ENCODE measurements at regions not wholly inside any gene's neighbourhood (a gene's known extent, or its start where the extent isn't known, plus 50 kb on each side); places are given as distances from the start of the nearest gene placed in this dataset.

GRCh38 chr12:73341559-73342247 is 1069.5 kb downstream of the TRHDE start:
- no peak overlapping the region for H2BK12ac ChIP-seq (ENCODE audit: low read length in 2 of 2)
- no peak overlapping the region for H3K18ac ChIP-seq (ENCODE audit: low read depth in 1 of 2, low read length in 2 of 2)
- H3K27ac ChIP-seq (ENCODE audit: low read length, poor library complexity, severe bottlenecking), result no peak overlapping the region
- no peak overlapping the region for H3K23ac ChIP-seq (ENCODE audit: low read length in 2 of 2)
- no peak overlapping the region for H2BK15ac ChIP-seq (ENCODE audit: low read depth, poor library complexity, severe bottlenecking)
- H3K4me1 ChIP-seq (ENCODE audit: control insufficient read depth, insufficient read depth, low read depth, low read length), result no peaks in the 10 kb centered on the region
- no peak overlapping the region for H3K9ac ChIP-seq (ENCODE audit: low read length)
- H2BK120ac ChIP-seq (ENCODE audit: low read depth, low read length), result no peak overlapping the region
- H2AFZ ChIP-seq (ENCODE audit: low read depth, low read length), result no peak overlapping the region
- 88% methylated on average over 3 of the region's 3 CpGs for WGBS
- no peak overlapping the region for H2AK5ac ChIP-seq (ENCODE audit: low read length, severe bottlenecking)
- H4K8ac ChIP-seq (ENCODE audit: low read length), result no peak overlapping the region
- H3K14ac ChIP-seq (ENCODE audit: low read length in 2 of 2), result no peak overlapping the region
- no peaks in the 10 kb centered on the region for H3K27me3 ChIP-seq (ENCODE audit: control insufficient read depth in 1 of 2, insufficient read depth in 1 of 2, low read length in 2 of 2)
- H4K91ac ChIP-seq (ENCODE audit: low read length), result no peak overlapping the region
- H3K9me3 ChIP-seq (ENCODE audit: control insufficient read depth, low read length), result peaks cover 4% of the 10 kb centered on the region
- H3K4ac ChIP-seq (ENCODE audit: low read depth in 1 of 2, low read length in 2 of 2), result no peak overlapping the region
- no peaks in the 10 kb centered on the region for H3K36me3 ChIP-seq (ENCODE audit: control insufficient read depth in 1 of 2, insufficient read depth in 2 of 2, low read depth in 1 of 2, low read length in 2 of 2)
- H2BK5ac ChIP-seq (ENCODE audit: low read depth, low read length, poor library complexity, severe bottlenecking), result no peak overlapping the region
- H3K79me1 ChIP-seq (replicated peaks; ENCODE audit: low read length, poor library complexity, severe bottlenecking), result no peaks in the 10 kb centered on the region
- H3K4me2 ChIP-seq (ENCODE audit: low read length, poor library complexity, severe bottlenecking), result no peak overlapping the region
- no peak overlapping the region for H3K4me3 ChIP-seq (ENCODE audit: insufficient read depth in 1 of 2, low read depth in 1 of 2, low read length in 2 of 2)
- DNase-seq, result peak; percentile 12

GRCh38 chr12:73342733-73343132 is 1070.6 kb downstream of the TRHDE start:
- Histone ChIP-seq H3K36me3 (ENCODE audit: control insufficient read depth in 1 of 2, insufficient read depth in 2 of 2, low read depth in 1 of 2, low read length in 2 of 2) (no peaks in the 10 kb centered on the region), H2BK15ac (ENCODE audit: low read depth, poor library complexity, severe bottlenecking) (no peak overlapping the region), H4K91ac (ENCODE audit: low read length) (no peak overlapping the region), H3K79me1 (replicated peaks; ENCODE audit: low read length, poor library complexity, severe bottlenecking) (no peaks in the 10 kb centered on the region), H3K27ac (ENCODE audit: low read length, poor library complexity, severe bottlenecking) (no peak overlapping the region), H3K23ac (ENCODE audit: low read length in 2 of 2) (no peak overlapping the region), H3K9ac (ENCODE audit: low read length) (no peak overlapping the region), H3K27me3 (ENCODE audit: control insufficient read depth in 1 of 2, insufficient read depth in 1 of 2, low read length in 2 of 2) (no peaks in the 10 kb centered on the region), H3K4me1 (ENCODE audit: control insufficient read depth, insufficient read depth, low read depth, low read length) (no peaks in the 10 kb centered on the region), H2AFZ (ENCODE audit: low read depth, low read length) (no peak overlapping the region), H3K4ac (ENCODE audit: low read depth in 1 of 2, low read length in 2 of 2) (no peak overlapping the region), H2AK5ac (ENCODE audit: low read length, severe bottlenecking) (no peak overlapping the region), H3K14ac (ENCODE audit: low read length in 2 of 2) (no peak overlapping the region), H2BK12ac (ENCODE audit: low read length in 2 of 2) (no peak overlapping the region), H2BK5ac (ENCODE audit: low read depth, low read length, poor library complexity, severe bottlenecking) (no peak overlapping the region), H3K4me2 (ENCODE audit: low read length, poor library complexity, severe bottlenecking) (no peak overlapping the region), H3K9me3 (ENCODE audit: control insufficient read depth, low read length) (peaks cover 4% of the 10 kb centered on the region), H3K18ac (ENCODE audit: low read depth in 1 of 2, low read length in 2 of 2) (no peak overlapping the region), H2BK120ac (ENCODE audit: low read depth, low read length) (no peak overlapping the region), H3K4me3 (ENCODE audit: insufficient read depth in 1 of 2, low read depth in 1 of 2, low read length in 2 of 2) (no peak overlapping the region), H4K8ac (ENCODE audit: low read length) (no peak overlapping the region)
- WGBS, result 100% methylated on average over 2 of the region's 3 CpGs
- no peak for DNase-seq

DNA sequence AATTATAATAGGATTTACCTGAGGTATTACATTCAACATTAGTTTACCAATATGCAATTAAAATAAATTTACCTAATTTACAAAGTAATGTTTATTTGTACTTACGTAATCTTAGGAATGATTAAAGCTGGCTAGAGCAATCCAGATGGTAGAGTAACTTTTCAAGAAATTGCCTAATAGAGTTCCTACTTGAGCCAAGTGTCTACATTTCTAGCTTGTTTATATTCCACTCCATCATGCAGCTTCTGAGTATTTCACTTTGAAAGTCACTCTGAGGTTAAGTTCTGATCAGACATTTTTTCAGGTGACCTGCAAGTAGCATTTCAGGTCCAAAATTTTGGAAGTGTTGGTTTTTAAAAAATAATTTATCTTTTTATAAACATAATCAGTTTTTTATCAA is 1080.7 kb downstream of the TRHDE start:
- Histone ChIP-seq H3K36me3 (ENCODE audit: control insufficient read depth in 1 of 2, insufficient read depth in 2 of 2, low read depth in 1 of 2, low read length in 2 of 2) (no peaks in the 10 kb centered on the region), H3K23ac (ENCODE audit: low read length in 2 of 2) (no peak overlapping the region), H3K9me3 (ENCODE audit: control insufficient read depth, low read length) (peaks cover 22% of the 10 kb centered on the region), H2BK120ac (ENCODE audit: low read depth, low read length) (no peak overlapping the region), H4K91ac (ENCODE audit: low read length) (no peak overlapping the region), H3K79me1 (replicated peaks; ENCODE audit: low read length, poor library complexity, severe bottlenecking) (no peaks in the 10 kb centered on the region), H3K4me3 (ENCODE audit: insufficient read depth in 1 of 2, low read depth in 1 of 2, low read length in 2 of 2) (no peak overlapping the region), H3K27me3 (ENCODE audit: control insufficient read depth in 1 of 2, insufficient read depth in 1 of 2, low read length in 2 of 2) (no peaks in the 10 kb centered on the region), H3K9ac (ENCODE audit: low read length) (no peak overlapping the region), H2BK5ac (ENCODE audit: low read depth, low read length, poor library complexity, severe bottlenecking) (no peak overlapping the region), H2AK5ac (ENCODE audit: low read length, severe bottlenecking) (no peak overlapping the region), H2BK12ac (ENCODE audit: low read length in 2 of 2) (no peak overlapping the region), H3K27ac (ENCODE audit: low read length, poor library complexity, severe bottlenecking) (no peak overlapping the region), H3K14ac (ENCODE audit: low read length in 2 of 2) (no peak overlapping the region), H3K4me2 (ENCODE audit: low read length, poor library complexity, severe bottlenecking) (no peak overlapping the region), H3K4me1 (ENCODE audit: control insufficient read depth, insufficient read depth, low read depth, low read length) (no peaks in the 10 kb centered on the region), H2BK15ac (ENCODE audit: low read depth, poor library complexity, severe bottlenecking) (no peak overlapping the region), H2AFZ (ENCODE audit: low read depth, low read length) (no peak overlapping the region), H4K8ac (ENCODE audit: low read length) (no peak overlapping the region), H3K4ac (ENCODE audit: low read depth in 1 of 2, low read length in 2 of 2) (no peak overlapping the region), H3K18ac (ENCODE audit: low read depth in 1 of 2, low read length in 2 of 2) (no peak overlapping the region)
- DNase-seq, result peak; percentile 18
- WGBS, result no CpG with 5 or more reads among the region's 1 CpG

DNA sequence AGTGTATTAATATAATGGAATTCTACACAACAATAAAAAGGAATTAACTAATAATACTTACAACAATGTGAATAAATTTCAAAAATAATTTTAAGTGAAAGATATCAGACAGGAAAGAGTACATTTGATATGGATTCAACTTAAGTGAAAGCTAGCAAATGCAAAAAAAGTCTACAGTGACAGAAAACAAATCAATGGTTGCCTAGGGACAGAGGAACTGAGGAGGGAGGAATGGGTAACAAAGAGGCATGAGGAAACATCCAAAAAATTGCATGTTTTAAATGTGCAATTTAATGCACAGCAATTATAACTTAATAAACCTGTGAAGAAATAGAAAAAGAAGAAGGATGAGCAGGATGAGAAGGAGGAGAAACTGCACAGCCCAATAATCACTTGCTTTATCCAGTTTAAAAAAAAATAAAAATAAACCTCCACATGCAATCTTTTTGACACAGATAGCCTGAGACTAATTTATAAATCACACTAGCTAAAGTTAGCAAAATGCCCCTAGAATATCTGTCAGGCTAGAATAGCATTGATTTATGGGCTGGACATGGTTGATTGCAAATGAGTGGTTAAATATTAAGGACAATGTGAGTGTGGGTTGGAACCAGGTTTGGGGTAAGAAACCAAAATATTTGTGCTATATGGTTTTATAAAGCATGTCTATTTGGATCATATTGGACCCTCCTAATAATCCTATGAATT is 1089.1 kb downstream of the TRHDE start:
- Histone ChIP-seq H3K4ac (ENCODE audit: low read depth in 1 of 2, low read length in 2 of 2) (no peak overlapping the region), H2BK5ac (ENCODE audit: low read depth, low read length, poor library complexity, severe bottlenecking) (no peak overlapping the region), H3K9ac (ENCODE audit: low read length) (no peak overlapping the region), H2AK5ac (ENCODE audit: low read length, severe bottlenecking) (no peak overlapping the region), H2BK120ac (ENCODE audit: low read depth, low read length) (no peak overlapping the region), H2BK12ac (ENCODE audit: low read length in 2 of 2) (no peak overlapping the region), H3K27ac (ENCODE audit: low read length, poor library complexity, severe bottlenecking) (no peak overlapping the region), H3K4me1 (ENCODE audit: control insufficient read depth, insufficient read depth, low read depth, low read length) (no peaks in the 10 kb centered on the region), H3K23ac (ENCODE audit: low read length in 2 of 2) (no peak overlapping the region), H3K9me3 (ENCODE audit: control insufficient read depth, low read length) (peaks cover 12% of the 10 kb centered on the region), H3K27me3 (ENCODE audit: control insufficient read depth in 1 of 2, insufficient read depth in 1 of 2, low read length in 2 of 2) (no peaks in the 10 kb centered on the region), H3K36me3 (ENCODE audit: control insufficient read depth in 1 of 2, insufficient read depth in 2 of 2, low read depth in 1 of 2, low read length in 2 of 2) (no peaks in the 10 kb centered on the region), H2BK15ac (ENCODE audit: low read depth, poor library complexity, severe bottlenecking) (no peak overlapping the region), H4K8ac (ENCODE audit: low read length) (no peak overlapping the region), H3K18ac (ENCODE audit: low read depth in 1 of 2, low read length in 2 of 2) (no peak overlapping the region), H4K91ac (ENCODE audit: low read length) (no peak overlapping the region), H3K79me1 (replicated peaks; ENCODE audit: low read length, poor library complexity, severe bottlenecking) (no peaks in the 10 kb centered on the region), H3K4me3 (ENCODE audit: insufficient read depth in 1 of 2, low read depth in 1 of 2, low read length in 2 of 2) (no peak overlapping the region), H2AFZ (ENCODE audit: low read depth, low read length) (no peak overlapping the region), H3K14ac (ENCODE audit: low read length in 2 of 2) (no peak overlapping the region), H3K4me2 (ENCODE audit: low read length, poor library complexity, severe bottlenecking) (no peak overlapping the region)
- no peak for DNase-seq

Data from mesenchymal stem cell (in vitro differentiated cells and primary cell).